Endothelial cell of umbilical vein (primary cell): ENCODE measurements at regions not wholly inside any gene's neighbourhood (a gene's known extent, or its start where the extent isn't known, plus 50 kb on each side); places are given as distances from the start of the nearest gene placed in this dataset.

Experiments
- BruUV-seq: library from RNA; stranded (reverse); fragments of 400-500 nt; replicated peaks from 2 replicates; lab custom pipeline; 2021; lab: Mats Ljungman, UMichigan
- CTCF ChIA-PET: fragments of 300-600, 350-600 bp; sonication (Branson Sonifier 250); formaldehyde crosslinking; loops from one replicate; lab custom pipeline; 2021; ENCODE audit warnings: antibody characterized with exemption, inconsistent platforms; lab: Charles Lee
- POLR2A ChIA-PET: fragments of 300-600, 350-600 bp; sonication (Branson Sonifier 250); formaldehyde crosslinking; loops from one replicate; lab custom pipeline; 2021; ENCODE audit warnings: antibody characterized with exemption, inconsistent platforms; lab: Charles Lee
- DNase-seq: peaks from one replicate; pipeline ENCODE4 v3.0.0-alpha.2; 2011; ENCODE audit warnings: low read depth, low spot score
- FAIRE-seq: peaks from 2 replicates; lab custom pipeline; 2011; peaks lifted over from hg19 to GRCh38; lab: Jason Lieb, UNC
- H2AFZ ChIP-seq: 2 replicates; pipeline ENCODE4 v1.6.0; 2012; ENCODE audit warnings: low read depth, low read length, control low read depth, inconsistent platforms
- H3K27ac ChIP-seq: 2 replicates; pipeline ENCODE4 v1.5.1; 2011; ENCODE audit warnings: low read depth, mild to moderate bottlenecking, control low read depth, low read length, moderate library complexity; ENCODE audit not compliant: insufficient read depth
- H3K27me3 ChIP-seq, 2 experiments: 2 replicates each; pipeline versions ENCODE4 v1.6.0 to v1.6.1; 2011; ENCODE audit warnings: low read length in 2 of 2, mixed read lengths in 1 of 2; ENCODE audit not compliant: control insufficient read depth in 2 of 2, insufficient read depth in 2 of 2
- H3K36me3 ChIP-seq, 2 experiments: 2 replicates in 1 of 2; 3 replicates in 1 of 2; pipeline ENCODE4 v1.5.1; 2011; ENCODE audit warnings: low read length in 2 of 2, mild to moderate bottlenecking in 1 of 2, moderate library complexity in 1 of 2; ENCODE audit not compliant: control insufficient read depth in 2 of 2, insufficient read depth in 2 of 2; ENCODE audit errors: extremely low read depth in 1 of 2
- H3K4me1 ChIP-seq: 3 replicates; pipeline ENCODE4 v1.5.1; 2011; ENCODE audit warnings: mild to moderate bottlenecking, low read length; ENCODE audit not compliant: control insufficient read depth, insufficient read depth; ENCODE audit errors: extremely low read depth
- H3K4me2 ChIP-seq: 2 replicates; pipeline ENCODE4 v1.6.1; 2011; ENCODE audit warnings: low read length, control low read depth, mixed read lengths; ENCODE audit not compliant: insufficient read depth
- H3K4me3 ChIP-seq, 3 experiments: fragments of 200-600 bp in 1 of 3; sonication (generic), shearing (Covaris generic) in 1 of 3; replicated peaks in 1 of 3; 2 replicates each; pipeline ENCODE4 v1.5.1; 2011 to 2016; ENCODE audit warnings: control low read depth in 3 of 3, low read length in 3 of 3, mild to moderate bottlenecking in 2 of 3, inconsistent platforms in 1 of 3, low read depth in 1 of 3, moderate library complexity in 1 of 3; ENCODE audit not compliant: insufficient read depth in 1 of 3
- H3K79me2 ChIP-seq: 2 replicates; pipeline ENCODE4 v1.6.0; 2012; ENCODE audit warnings: low read length, inconsistent platforms; ENCODE audit not compliant: control insufficient read depth, insufficient read depth
- H3K9ac ChIP-seq: replicated peaks from 2 replicates; pipeline ENCODE3; 2011; ENCODE audit warnings: low read length, control low read depth; ENCODE audit not compliant: insufficient read depth; ENCODE audit errors: extremely low read depth
- H3K9me1 ChIP-seq: replicated peaks from 3 replicates; pipeline ENCODE4 v1.6.0; 2011; ENCODE audit warnings: mild to moderate bottlenecking, low read length; ENCODE audit not compliant: control insufficient read depth, insufficient read depth; ENCODE audit errors: extremely low read depth
- H3K9me3 ChIP-seq: replicated peaks from 2 replicates; pipeline ENCODE4 v1.5.1; 2012; ENCODE audit warnings: low read length, inconsistent platforms; ENCODE audit not compliant: control insufficient read depth, insufficient read depth
- H4K20me1 ChIP-seq: replicated peaks from 2 replicates; pipeline ENCODE3; 2011; ENCODE audit warnings: mild to moderate bottlenecking, low read length; ENCODE audit not compliant: control insufficient read depth, insufficient read depth; ENCODE audit errors: extremely low read depth
- EZH2 ChIP-seq: IDR thresholded peaks from 2 replicates; pipeline ENCODE4 v1.6.1; 2012; ENCODE audit warnings: borderline replicate concordance, low read depth, mild to moderate bottlenecking, moderate library complexity, low read length, inconsistent platforms; ENCODE audit not compliant: severe bottlenecking
- FOS ChIP-seq: IDR thresholded peaks from 2 replicates; pipeline ENCODE4 v1.6.1; 2011; ENCODE audit warnings: mild to moderate bottlenecking, low read length, moderate library complexity, borderline replicate concordance; ENCODE audit not compliant: insufficient read depth
- GATA2 ChIP-seq: IDR thresholded peaks from 2 replicates; pipeline ENCODE4 v1.7.0; 2011; ENCODE audit warnings: low read depth, mild to moderate bottlenecking, moderate library complexity, mixed read lengths, low read length; ENCODE audit not compliant: insufficient read length, insufficient read depth
- JUN ChIP-seq: IDR thresholded peaks from 2 replicates; pipeline ENCODE4 v1.6.1; 2011; ENCODE audit warnings: borderline replicate concordance, low read depth; ENCODE audit not compliant: insufficient read length, insufficient read depth
- MYC ChIP-seq: IDR thresholded peaks from one replicate; pipeline ENCODE4 v1.6.1; 2011; ENCODE audit warnings: mild to moderate bottlenecking, low read depth, low read length
- POLR2A ChIP-seq: IDR thresholded peaks from 2 replicates; pipeline ENCODE4 v1.6.1; 2012; ENCODE audit warnings: low read depth, mild to moderate bottlenecking, control low read depth, low read length
- POLR2AphosphoS5 ChIP-seq: IDR thresholded peaks from 2 replicates; pipeline ENCODE4 v1.6.1; 2012; ENCODE audit warnings: low read depth, mild to moderate bottlenecking, control low read depth, low read length, moderate library complexity; ENCODE audit not compliant: insufficient read depth
- dilution Hi-C: fragments of 300-500 bp; cut with MboI; formaldehyde crosslinking; loops from one replicate; pipeline ENCODE4 v1.15.0; 2019; ENCODE audit warnings: low sequenced_read_pairs; ENCODE audit not compliant: extremely low pct_ligation_motif_present
- intact Hi-C: fragments of 100-400 bp; cut with micrococcal nuclease; formaldehyde crosslinking; loops from one replicate; pipeline ENCODE4 v1.10.0; 2022
- TF ChIP-seq, protein P1 (sequence below), 2 donors: IDR thresholded peaks; 1 replicate in 1 of 2; 2 replicates in 1 of 2; pipeline ENCODE4 v1.5.1; 2011; ENCODE audit warnings: low read length in 2 of 2, mild to moderate bottlenecking in 2 of 2, moderate library complexity in 2 of 2, control low read depth in 1 of 2, inconsistent platforms in 1 of 2, low read depth in 1 of 2; ENCODE audit not compliant: insufficient read depth in 1 of 2; ENCODE audit errors: extremely low read depth in 1 of 2
- TF ChIP-seq, protein P2 (sequence below): IDR thresholded peaks from 2 replicates; pipeline ENCODE4 v1.6.1; 2011; ENCODE audit not compliant: insufficient read depth, insufficient read length

GRCh38 chr5:175146733-175147132, 297.2 kb downstream of the DRD1 start:
- dilution Hi-C loops = no loop called here
- no peaks in the 10 kb centered on the region for H4K20me1 ChIP-seq
- intact Hi-C loops = no loop called here
- no peaks in the 10 kb centered on the region for H3K27me3 ChIP-seq
- no peak overlapping the region for H3K4me2 ChIP-seq
- H3K36me3 ChIP-seq = no peaks in the 10 kb centered on the region
- H3K4me1 ChIP-seq = no peaks in the 10 kb centered on the region
- FAIRE-seq (no peak), DNase-seq (no peak)
- no TSS peak for BruUV-seq
- TF ChIP-seq FOS (no peak), POLR2AphosphoS5 (no peak), EZH2 (no peak), JUN (no peak), GATA2 (no peak), MYC (no peak), POLR2A (no peak)
- TF ChIP-seq, protein P1, sequence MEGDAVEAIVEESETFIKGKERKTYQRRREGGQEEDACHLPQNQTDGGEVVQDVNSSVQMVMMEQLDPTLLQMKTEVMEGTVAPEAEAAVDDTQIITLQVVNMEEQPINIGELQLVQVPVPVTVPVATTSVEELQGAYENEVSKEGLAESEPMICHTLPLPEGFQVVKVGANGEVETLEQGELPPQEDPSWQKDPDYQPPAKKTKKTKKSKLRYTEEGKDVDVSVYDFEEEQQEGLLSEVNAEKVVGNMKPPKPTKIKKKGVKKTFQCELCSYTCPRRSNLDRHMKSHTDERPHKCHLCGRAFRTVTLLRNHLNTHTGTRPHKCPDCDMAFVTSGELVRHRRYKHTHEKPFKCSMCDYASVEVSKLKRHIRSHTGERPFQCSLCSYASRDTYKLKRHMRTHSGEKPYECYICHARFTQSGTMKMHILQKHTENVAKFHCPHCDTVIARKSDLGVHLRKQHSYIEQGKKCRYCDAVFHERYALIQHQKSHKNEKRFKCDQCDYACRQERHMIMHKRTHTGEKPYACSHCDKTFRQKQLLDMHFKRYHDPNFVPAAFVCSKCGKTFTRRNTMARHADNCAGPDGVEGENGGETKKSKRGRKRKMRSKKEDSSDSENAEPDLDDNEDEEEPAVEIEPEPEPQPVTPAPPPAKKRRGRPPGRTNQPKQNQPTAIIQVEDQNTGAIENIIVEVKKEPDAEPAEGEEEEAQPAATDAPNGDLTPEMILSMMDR (IDR thresholded peaks at IDR 0.05; ENCODE audit: extremely low read depth in 1 of 2, insufficient read depth in 1 of 2, low read depth in 1 of 2, low read length in 2 of 2) = no peak
- TF ChIP-seq, protein P2, sequence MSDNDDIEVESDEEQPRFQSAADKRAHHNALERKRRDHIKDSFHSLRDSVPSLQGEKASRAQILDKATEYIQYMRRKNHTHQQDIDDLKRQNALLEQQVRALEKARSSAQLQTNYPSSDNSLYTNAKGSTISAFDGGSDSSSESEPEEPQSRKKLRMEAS = no peak
- no peak overlapping the region for H3K9ac ChIP-seq
- H2AFZ ChIP-seq = no peak overlapping the region
- CTCF ChIA-PET = no interaction called here
- no peaks in the 10 kb centered on the region for H3K9me1 ChIP-seq
- H3K27ac ChIP-seq = no peak overlapping the region
- no peak overlapping the region for H3K4me3 ChIP-seq
- no peaks in the 10 kb centered on the region for H3K79me2 ChIP-seq
- POLR2A ChIA-PET = no interaction called here
- H3K9me3 ChIP-seq = no peaks in the 10 kb centered on the region
